Memory B cell (primary cell): ENCODE measurements at regions not wholly inside any gene's neighbourhood (a gene's known extent, or its start where the extent isn't known, plus 50 kb on each side); places are given as distances from the start of the nearest gene placed in this dataset.

Experiments
- ATAC-seq: fragments of 150-1000 bp; cut with Tn5 transposase; 2 replicates; pipeline ENCODE4 v1.10.0; 2021; ENCODE audit warnings: low read depth, mild to moderate bottlenecking, moderate library complexity
- DNase-seq, 2 donors: peaks; one replicate each; pipeline ENCODE4 v3.0.0; 2022; ENCODE audit warnings: low spot score in 2 of 2
- H3K27ac Mint-ChIP-seq: one replicate; pipeline ENCODE4 v1.8.0; 2022; ENCODE audit warnings: mild to moderate bottlenecking, moderate library complexity, mixed read lengths
- H3K27me3 Mint-ChIP-seq: one replicate; pipeline ENCODE4 v1.8.0; 2022; ENCODE audit warnings: mixed read lengths
- H3K36me3 Mint-ChIP-seq: one replicate; pipeline ENCODE4 v1.8.0; 2022; ENCODE audit warnings: mild to moderate bottlenecking, mixed read lengths
- H3K4me1 Mint-ChIP-seq: one replicate; pipeline ENCODE4 v1.8.0; 2022; ENCODE audit warnings: mixed read lengths
- H3K4me3 Mint-ChIP-seq: one replicate; pipeline ENCODE4 v1.8.0; 2022; ENCODE audit warnings: mild to moderate bottlenecking, moderate library complexity, mixed read lengths
- H3K9me3 Mint-ChIP-seq: one replicate; pipeline ENCODE4 v1.8.0; 2022; ENCODE audit warnings: mixed read lengths

DNA sequence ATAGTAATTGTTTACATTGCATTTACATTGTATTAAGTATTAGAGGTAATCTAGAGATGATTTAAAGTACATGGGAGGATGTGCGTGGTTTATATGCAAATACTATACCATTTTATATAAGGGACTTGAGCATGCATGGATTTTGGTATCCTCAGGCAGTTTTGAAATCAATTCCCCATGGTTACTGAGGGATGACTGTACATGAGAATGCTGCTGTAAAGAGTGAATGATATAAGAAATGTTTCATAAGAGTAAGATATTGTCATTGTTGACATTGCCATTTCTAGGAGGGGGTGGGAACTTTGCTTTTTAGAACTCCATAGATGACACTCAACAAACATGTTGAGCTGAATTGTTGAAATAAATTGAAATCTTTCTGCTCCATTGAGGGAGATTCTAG lies 185.0 kb downstream of the SEMA6A start:
- no peak for ATAC-seq
- H3K4me1 Mint-ChIP-seq = no peaks in the 10 kb centered on the region
- H3K9me3 Mint-ChIP-seq = peaks cover 7% of the 10 kb centered on the region
- H3K27me3 Mint-ChIP-seq = no peaks in the 10 kb centered on the region
- H3K27ac Mint-ChIP-seq = no peak overlapping the region
- H3K36me3 Mint-ChIP-seq = peaks cover 39% of the 10 kb centered on the region
- no peak for DNase-seq
- no peak overlapping the region for H3K4me3 Mint-ChIP-seq

DNA sequence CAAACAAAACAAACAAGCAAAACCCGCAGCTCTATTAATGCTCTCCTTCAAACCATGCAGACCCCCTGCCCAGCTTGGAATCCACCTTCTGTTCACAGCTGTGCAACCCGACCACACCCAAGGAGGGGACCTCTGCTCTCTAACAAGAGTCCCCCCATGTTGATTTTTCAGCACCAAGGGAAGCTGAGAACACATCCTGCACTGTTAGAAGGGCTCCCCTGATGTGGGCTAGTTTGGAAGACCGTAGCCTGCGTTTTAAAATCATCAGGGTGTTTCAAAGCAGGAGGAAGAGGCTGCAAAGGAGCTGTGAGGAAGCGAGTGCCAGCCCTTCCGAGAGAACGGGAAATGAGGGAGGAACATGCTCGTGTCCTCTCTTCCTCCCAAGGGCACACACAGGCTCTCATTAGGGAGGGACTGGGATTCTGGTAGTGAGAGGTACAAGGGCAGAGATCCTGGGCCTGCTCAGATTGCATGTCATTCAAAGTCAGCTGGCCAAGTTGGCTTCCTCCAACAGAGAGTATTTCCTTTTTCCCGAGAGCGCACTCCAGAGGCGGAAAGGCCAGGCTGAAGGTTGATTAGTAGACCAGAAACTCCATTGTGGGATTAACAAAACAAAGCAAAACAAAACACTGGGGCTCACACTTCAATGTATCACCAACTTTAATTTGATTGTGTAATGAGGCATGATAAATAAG lies 185.9 kb downstream of the SEMA6A start:
- Mint-ChIP-seq H3K4me3 (no peak overlapping the region), H3K4me1 (no peaks in the 10 kb centered on the region), H3K27ac (no peak overlapping the region), H3K9me3 (peaks cover 7% of the 10 kb centered on the region), H3K36me3 (peaks cover 39% of the 10 kb centered on the region), H3K27me3 (no peaks in the 10 kb centered on the region)
- ATAC-seq (no peak), DNase-seq (no peak)

DNA sequence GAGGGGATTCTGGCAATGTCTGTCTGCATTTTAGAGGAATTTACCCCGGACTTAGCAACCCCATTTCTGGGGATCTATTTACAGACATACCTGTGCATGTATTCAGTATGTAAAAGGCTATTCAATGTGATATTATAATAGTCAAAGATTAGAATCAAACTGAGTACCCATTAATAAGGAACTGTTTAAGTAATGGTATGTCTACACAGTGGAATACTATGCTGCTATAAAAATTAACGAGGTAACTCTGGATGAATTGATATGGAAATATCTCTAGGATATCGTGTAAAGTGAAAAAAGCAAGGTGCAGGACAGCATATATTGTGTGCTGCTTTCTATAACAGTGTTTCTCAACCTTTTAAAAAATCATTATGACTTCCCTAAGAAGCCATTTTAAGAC lies 186.9 kb downstream of the SEMA6A start:
- Mint-ChIP-seq H3K4me1 (no peaks in the 10 kb centered on the region), H3K4me3 (no peak overlapping the region), H3K9me3 (peaks cover 7% of the 10 kb centered on the region), H3K36me3 (peaks cover 48% of the 10 kb centered on the region), H3K27me3 (no peaks in the 10 kb centered on the region), H3K27ac (no peak overlapping the region)
- no peak for ATAC-seq
- DNase-seq = no peak

DNA sequence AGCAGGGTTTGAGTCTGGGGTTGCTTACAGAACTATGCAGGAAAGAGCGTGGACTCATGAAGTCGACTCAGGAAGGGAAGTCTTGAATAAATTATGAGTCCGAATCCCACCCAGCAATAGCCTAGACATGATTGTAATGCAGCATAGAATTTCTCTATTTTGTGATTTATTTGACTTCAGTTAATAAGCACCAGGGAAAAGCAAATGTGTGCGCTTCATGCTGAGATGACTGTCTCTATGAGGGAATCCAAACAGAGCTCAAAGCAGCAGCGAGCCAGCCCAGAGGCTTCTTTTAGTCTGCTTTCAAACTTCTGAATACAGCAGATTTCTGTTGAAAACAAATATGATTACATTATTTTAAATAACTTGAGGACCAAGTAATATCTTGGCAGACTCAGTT lies 188.0 kb downstream of the SEMA6A start:
- Mint-ChIP-seq H3K27me3 (no peaks in the 10 kb centered on the region), H3K9me3 (peaks cover 5% of the 10 kb centered on the region), H3K4me1 (no peaks in the 10 kb centered on the region), H3K4me3 (no peak overlapping the region), H3K27ac (no peak overlapping the region), H3K36me3 (peaks cover 50% of the 10 kb centered on the region)
- no peak for ATAC-seq
- no peak for DNase-seq

DNA sequence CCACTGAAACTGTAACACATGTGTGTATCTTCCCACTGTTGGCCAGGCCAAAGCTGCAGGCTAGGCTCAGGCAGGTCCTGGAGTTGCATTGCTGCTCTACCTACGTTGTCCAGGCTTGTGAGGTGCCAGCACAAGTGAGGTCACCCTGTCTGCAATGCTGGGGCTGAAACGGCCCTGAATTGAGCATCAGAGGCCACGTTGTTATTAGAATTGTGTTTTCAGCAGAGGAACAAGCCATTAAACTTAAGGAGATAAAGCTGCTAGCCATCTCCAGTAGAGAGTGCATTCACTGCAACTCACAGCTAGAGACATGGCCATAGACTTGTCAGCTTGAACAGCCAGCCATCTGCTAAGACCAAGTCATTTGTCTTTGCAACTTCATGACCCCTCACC lies 191.8 kb downstream of the SEMA6A start:
- DNase-seq (no peak), ATAC-seq (no peak)
- Mint-ChIP-seq H3K27me3 (no peaks in the 10 kb centered on the region), H3K9me3 (peaks cover 3% of the 10 kb centered on the region), H3K36me3 (peaks cover 49% of the 10 kb centered on the region), H3K4me3 (no peak overlapping the region), H3K4me1 (no peaks in the 10 kb centered on the region), H3K27ac (no peak overlapping the region)

DNA sequence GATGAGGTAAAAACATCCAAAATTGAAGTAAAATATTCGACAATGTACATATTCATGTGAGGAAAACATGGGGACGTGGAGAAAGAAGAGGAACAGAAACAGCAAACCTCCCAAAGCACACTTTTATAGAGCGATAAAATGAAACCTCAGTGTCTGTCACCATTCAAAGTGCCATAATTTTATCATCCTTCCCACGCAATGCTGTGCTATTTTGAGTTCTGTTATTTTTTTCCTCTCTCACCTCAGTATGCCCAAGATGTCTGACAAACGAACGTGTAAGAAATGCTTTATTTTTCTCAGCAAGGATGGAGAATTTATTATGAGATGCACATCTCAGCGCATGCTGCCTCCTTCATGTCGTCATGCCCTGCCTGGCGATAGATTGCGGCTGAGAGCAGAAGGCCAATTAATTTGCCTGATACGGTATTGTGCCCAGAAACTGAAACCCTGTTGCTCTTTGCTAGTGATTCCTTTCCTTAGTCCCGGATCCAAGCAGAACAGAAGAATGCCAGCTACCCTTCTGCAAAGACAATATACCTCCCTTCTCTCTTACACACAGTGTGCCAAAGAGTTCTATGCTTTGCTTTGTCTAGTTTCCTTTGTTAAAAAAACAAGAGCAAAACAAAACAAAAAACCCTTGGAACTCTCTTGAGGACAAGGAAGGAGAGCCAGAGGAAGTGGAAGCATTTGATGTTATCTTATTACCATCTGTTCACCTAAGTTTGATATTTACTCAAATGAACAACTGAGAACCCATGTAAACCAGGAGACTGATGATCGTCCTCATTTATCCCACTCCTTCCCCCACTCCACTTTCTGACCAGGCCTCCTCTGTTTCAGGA lies 192.4 kb downstream of the SEMA6A start:
- Mint-ChIP-seq H3K4me3 (no peak overlapping the region), H3K27ac (no peak overlapping the region)

DNA sequence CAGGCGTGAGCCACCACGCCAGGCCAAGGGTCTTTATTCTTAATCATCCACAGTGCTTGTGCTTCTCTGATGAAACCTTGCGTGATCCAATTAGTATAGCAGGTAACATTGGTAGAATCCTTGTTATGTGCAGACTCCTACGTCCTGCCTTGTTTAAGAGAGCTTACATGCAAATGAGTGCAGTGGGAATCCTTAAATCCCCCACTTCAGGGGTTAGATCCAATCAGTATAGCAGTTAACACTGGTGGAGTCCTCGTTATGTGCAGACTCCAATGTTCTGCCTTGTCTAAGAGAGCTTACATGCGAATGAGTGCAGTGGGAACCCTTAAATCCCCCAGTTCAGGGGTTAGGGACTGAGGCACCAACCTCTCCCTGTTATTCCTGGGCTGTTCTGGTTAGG lies 193.4 kb downstream of the SEMA6A start:
- ATAC-seq = no peak
- no peak overlapping the region for H3K4me3 Mint-ChIP-seq
- H3K27me3 Mint-ChIP-seq = no peaks in the 10 kb centered on the region
- peaks cover 46% of the 10 kb centered on the region for H3K36me3 Mint-ChIP-seq
- no peak for DNase-seq
- H3K4me1 Mint-ChIP-seq = no peaks in the 10 kb centered on the region
- H3K9me3 Mint-ChIP-seq = no peaks in the 10 kb centered on the region
- no peak overlapping the region for H3K27ac Mint-ChIP-seq

More for the DNA sequence above, 192.4 kb downstream of the SEMA6A start:
- Mint-ChIP-seq H3K27me3 (no peaks in the 10 kb centered on the region), H3K4me1 (no peaks in the 10 kb centered on the region), H3K9me3 (no peaks in the 10 kb centered on the region), H3K36me3 (peaks cover 46% of the 10 kb centered on the region)
- ATAC-seq = no peak
- DNase-seq = no peak

DNA sequence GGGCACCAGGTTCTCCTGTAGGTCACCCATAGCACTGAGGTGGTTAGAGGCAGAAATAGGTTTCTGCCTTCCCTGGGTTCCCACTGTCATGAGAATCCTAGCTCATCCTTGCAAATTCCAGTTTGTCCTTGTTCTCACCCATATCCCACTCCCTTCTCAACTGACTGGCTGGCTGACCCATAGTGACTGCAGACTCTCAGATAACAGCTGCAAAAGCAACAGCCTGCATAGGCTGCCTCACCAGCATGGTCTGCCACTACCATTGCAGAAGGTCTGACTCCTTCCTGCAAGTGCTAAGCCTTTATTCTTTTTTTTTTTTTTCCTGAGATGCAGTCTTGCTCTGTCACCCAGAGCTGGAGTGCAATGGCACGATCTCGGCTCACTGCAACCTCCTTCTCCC lies 194.0 kb downstream of the SEMA6A start:
- H3K4me1 Mint-ChIP-seq = no peaks in the 10 kb centered on the region
- ATAC-seq (no peak), DNase-seq (no peak)
- H3K27ac Mint-ChIP-seq = no peak overlapping the region
- no peaks in the 10 kb centered on the region for H3K9me3 Mint-ChIP-seq
- peaks cover 43% of the 10 kb centered on the region for H3K36me3 Mint-ChIP-seq
- no peaks in the 10 kb centered on the region for H3K27me3 Mint-ChIP-seq
- H3K4me3 Mint-ChIP-seq = no peak overlapping the region

DNA sequence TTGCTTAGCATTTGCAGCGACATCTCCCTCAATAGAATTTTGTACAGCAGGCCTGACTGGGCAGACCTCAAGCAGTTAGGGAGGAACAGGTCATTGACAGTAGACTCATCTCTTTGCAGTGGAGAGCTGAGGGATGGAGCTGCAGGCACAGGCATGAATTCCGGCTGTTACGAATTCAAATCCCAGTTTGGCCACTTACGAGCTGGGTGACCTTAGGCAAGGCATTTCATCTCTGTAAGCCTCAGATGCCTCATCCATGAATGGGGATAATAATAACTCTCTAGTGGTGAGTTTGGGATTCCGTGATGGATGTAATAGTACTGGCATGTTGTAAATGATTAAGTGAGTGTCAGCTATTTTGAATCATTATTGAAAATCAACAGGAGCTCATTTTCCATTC lies 195.3 kb downstream of the SEMA6A start:
- DNase-seq (no peak), ATAC-seq (no peak)
- Mint-ChIP-seq H3K4me3 (no peak overlapping the region), H3K27me3 (no peaks in the 10 kb centered on the region), H3K4me1 (no peaks in the 10 kb centered on the region), H3K27ac (no peak overlapping the region), H3K36me3 (peaks cover 44% of the 10 kb centered on the region), H3K9me3 (no peaks in the 10 kb centered on the region)

DNA sequence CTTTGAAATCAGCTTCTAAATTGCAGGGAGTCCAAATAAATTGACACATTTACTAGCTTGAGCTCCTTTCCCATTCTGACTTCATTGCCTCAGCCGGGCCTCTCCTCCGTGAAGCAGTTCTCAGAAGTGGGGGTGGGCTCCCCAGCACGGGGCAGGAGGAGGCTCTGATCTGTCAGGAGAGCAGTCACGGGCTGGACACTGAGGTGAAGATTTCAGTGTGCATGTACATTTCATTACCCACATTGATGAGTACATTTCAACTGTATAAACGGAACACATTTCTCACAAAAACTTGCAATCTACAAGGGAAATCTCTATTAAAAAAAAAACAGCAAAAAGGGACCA lies 195.9 kb downstream of the SEMA6A start:
- Mint-ChIP-seq H3K27me3 (no peaks in the 10 kb centered on the region), H3K9me3 (no peaks in the 10 kb centered on the region), H3K27ac (no peak overlapping the region), H3K36me3 (peaks cover 43% of the 10 kb centered on the region), H3K4me1 (no peaks in the 10 kb centered on the region), H3K4me3 (no peak overlapping the region)
- DNase-seq (no peak), ATAC-seq (no peak)

DNA sequence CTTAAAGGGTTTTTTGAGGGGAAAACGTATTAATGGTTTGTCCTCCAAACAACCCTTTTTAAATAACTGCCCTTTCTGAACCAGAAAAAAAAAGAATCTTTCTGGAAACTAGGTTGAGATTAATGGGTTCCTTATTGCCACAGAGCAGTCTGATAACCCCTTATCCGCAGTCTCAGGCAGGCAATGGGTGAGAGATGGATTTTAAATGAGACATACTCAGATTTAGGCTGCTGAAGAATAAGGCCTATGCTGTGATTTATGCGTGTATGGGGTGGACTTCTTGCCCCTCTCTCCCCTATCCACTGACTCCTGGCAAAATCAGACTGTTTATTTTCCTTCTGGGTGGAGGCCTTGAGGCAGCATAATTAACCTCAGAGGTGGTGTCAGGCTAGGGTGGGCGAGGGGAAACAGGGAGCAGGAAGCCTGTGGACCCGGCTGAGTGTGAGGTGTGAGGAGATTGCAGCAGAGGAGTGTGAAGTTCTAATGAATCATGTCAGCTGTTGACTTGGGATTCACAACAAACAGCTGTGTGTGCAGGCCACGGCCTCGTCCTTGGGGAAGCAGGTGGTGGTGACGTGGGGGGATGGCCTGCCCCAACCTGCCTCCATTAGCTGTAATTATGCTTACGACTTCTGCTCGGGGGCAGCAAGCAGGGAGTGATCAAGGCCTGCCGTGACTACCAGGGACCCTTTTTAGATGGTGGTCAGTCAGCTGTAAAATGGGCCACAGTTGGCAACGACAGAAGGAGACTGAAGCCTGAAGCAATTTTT lies 196.4 kb downstream of the SEMA6A start:
- Mint-ChIP-seq H3K4me3 (no peak overlapping the region), H3K27me3 (no peaks in the 10 kb centered on the region), H3K36me3 (peaks cover 40% of the 10 kb centered on the region), H3K4me1 (no peaks in the 10 kb centered on the region), H3K27ac (no peak overlapping the region), H3K9me3 (no peaks in the 10 kb centered on the region)
- no peak for DNase-seq
- no peak for ATAC-seq

DNA sequence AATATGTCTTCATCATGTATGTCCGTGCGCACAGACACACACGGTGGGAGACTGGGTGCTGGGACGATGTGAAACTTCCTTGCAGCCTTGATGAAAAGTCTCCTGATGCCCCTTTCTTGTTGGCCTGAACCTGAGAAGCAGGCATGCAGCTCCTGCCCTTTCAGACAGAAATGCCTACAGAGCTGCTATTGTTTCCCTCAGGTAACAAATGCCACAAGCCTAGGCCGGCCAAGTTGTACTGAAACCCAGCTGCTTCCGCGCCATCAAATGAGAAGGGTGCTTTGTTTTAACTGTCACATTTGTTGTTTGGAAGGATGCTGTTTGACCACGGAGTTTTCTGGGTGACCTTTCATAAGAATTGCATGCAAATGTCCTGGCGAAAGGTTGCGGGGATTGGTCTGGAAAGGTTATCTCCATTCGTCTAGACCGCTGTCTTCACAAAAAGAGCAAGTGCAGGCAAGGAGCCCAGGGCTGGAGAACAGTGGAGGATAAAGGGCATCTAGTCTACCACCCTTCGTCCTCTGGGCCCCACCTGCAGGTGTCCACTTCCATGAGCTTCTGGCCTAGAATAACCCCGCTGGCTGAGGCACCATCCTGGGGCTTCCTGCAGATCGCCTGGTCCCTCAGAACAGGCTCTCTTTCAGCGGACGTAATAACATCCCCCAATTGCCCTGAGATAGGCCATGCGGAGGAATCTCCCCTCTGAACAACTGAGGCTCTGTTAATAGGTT lies 197.2 kb downstream of the SEMA6A start:
- Mint-ChIP-seq H3K9me3 (no peaks in the 10 kb centered on the region), H3K27ac (no peak overlapping the region), H3K36me3 (peaks cover 38% of the 10 kb centered on the region), H3K27me3 (no peaks in the 10 kb centered on the region), H3K4me1 (no peaks in the 10 kb centered on the region), H3K4me3 (no peak overlapping the region)
- ATAC-seq = no peak
- DNase-seq = no peak

DNA sequence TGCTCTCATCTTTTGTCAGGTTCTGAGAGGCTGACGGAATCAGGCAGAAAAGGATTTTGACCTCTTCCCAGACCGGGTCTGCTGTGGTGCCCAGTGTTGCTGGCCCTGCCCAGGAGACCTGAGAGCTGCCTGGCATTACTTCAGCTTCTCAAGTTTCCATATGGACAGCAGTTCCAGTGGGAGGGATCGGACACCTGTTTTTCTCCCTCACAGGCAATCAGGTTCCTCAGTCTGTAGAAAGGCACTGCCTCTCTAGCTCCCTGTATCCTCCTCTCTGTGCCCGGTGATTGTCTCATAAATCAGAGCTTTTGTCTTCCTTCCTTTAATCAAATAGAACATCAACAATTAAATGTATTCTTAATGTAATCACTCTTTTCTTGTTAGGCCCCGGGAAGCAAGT lies 198.7 kb downstream of the SEMA6A start:
- Mint-ChIP-seq H3K27me3 (no peaks in the 10 kb centered on the region), H3K27ac (no peak overlapping the region), H3K4me3 (no peak overlapping the region), H3K9me3 (no peaks in the 10 kb centered on the region), H3K36me3 (peaks cover 32% of the 10 kb centered on the region), H3K4me1 (no peaks in the 10 kb centered on the region)
- no peak for DNase-seq
- no peak for ATAC-seq

DNA sequence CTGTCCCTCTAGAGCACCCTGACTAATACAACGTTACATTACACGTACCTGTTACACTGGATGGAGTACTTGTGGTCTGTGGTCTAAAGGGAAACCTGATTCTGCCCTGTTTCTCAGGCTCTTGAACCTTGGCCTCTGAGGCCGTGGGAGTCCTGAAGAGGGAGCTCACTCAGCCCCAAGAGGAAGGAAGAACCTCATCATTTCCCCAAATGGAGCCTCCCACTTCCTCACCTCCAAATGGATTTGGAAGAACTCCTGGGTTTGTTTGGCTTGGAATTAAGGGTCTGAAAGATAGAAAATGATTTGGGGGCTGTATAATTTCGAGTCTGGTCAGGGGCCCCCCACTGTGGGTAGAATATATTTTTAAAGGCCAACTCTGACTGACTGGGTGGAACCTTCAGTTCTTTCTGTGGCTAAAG lies 200.2 kb downstream of the SEMA6A start:
- H3K27ac Mint-ChIP-seq = no peak overlapping the region
- H3K9me3 Mint-ChIP-seq = no peaks in the 10 kb centered on the region
- ATAC-seq (no peak), DNase-seq (no peak)
- H3K4me1 Mint-ChIP-seq = no peaks in the 10 kb centered on the region
- H3K36me3 Mint-ChIP-seq = peaks cover 30% of the 10 kb centered on the region
- no peak overlapping the region for H3K4me3 Mint-ChIP-seq
- no peaks in the 10 kb centered on the region for H3K27me3 Mint-ChIP-seq
